A673 (cell line): ENCODE measurements at regions not wholly inside any gene's neighbourhood (a gene's known extent, or its start where the extent isn't known, plus 50 kb on each side); places are given as distances from the start of the nearest gene placed in this dataset.

Experiments
- CTCF ChIP-seq: fragments of 300-800, 200-600 bp; sonication (generic); conservative IDR thresholded peaks from 2 replicates; pipeline ENCODE4 v1.5.1; 2017; ENCODE audit warnings: low read depth, mild to moderate bottlenecking, antibody characterized with exemption, low read length, moderate library complexity, mixed read lengths
- EZH2 ChIP-seq: fragments of 200-600 bp; sonication (generic); IDR thresholded peaks from 2 replicates; pipeline ENCODE4 v1.6.1; 2017; ENCODE audit warnings: borderline replicate concordance, low read depth, mild to moderate bottlenecking, mixed read lengths, antibody characterized with exemption, low read length; ENCODE audit not compliant: poor library complexity, severe bottlenecking

GRCh38 chr3:191987831-191988350, 526.9 kb downstream of the PYDC2 start:
- TF ChIP-seq CTCF (no peak), EZH2 (no peak)
